H9 (cell line): ENCODE measurements at regions not wholly inside any gene's neighbourhood (a gene's known extent, or its start where the extent isn't known, plus 50 kb on each side); places are given as distances from the start of the nearest gene placed in this dataset.

Experiments used
- DNase-seq: peaks from one replicate; pipeline ENCODE4 v3.0.0-alpha.2; 2017
- H2AFZ ChIP-seq: one replicate; pipeline ENCODE4 v1.6.1; 2013; ENCODE audit warnings: mild to moderate bottlenecking, low read length, control low read depth, moderate library complexity
- H2AK5ac ChIP-seq: 2 replicates; pipeline ENCODE4 v1.6.1; 2013; ENCODE audit warnings: low read length, control low read depth, mixed read lengths; ENCODE audit not compliant: insufficient read length
- H2BK120ac ChIP-seq: one replicate; pipeline ENCODE4 v1.6.1; 2013; ENCODE audit warnings: low read depth, mild to moderate bottlenecking, low read length, control low read depth, inconsistent platforms; ENCODE audit not compliant: poor library complexity, severe bottlenecking
- H2BK12ac ChIP-seq: 2 replicates; pipeline ENCODE4 v1.6.1; 2013; ENCODE audit warnings: low read length, control low read depth, mixed read lengths, low read depth; ENCODE audit not compliant: insufficient read length
- H2BK15ac ChIP-seq: 2 replicates; pipeline ENCODE4 v1.6.1; 2013; ENCODE audit warnings: low read depth, low read length, control low read depth
- H2BK20ac ChIP-seq: one replicate; pipeline ENCODE4 v1.6.1; 2013; ENCODE audit warnings: low read depth, mild to moderate bottlenecking, low read length, control low read depth, inconsistent platforms; ENCODE audit not compliant: poor library complexity, severe bottlenecking
- H2BK5ac ChIP-seq: 2 replicates; pipeline ENCODE4 v1.6.1; 2013; ENCODE audit warnings: low read length, control low read depth, mixed read lengths; ENCODE audit not compliant: insufficient read length
- H3K14ac ChIP-seq: 2 replicates; pipeline ENCODE4 v1.6.1; 2013; ENCODE audit warnings: low read length, control low read depth; ENCODE audit not compliant: insufficient read depth
- H3K18ac ChIP-seq: 2 replicates; pipeline ENCODE4 v1.6.1; 2013; ENCODE audit warnings: low read depth, mild to moderate bottlenecking, mixed read lengths, low read length, control low read depth; ENCODE audit not compliant: insufficient read length
- H3K23ac ChIP-seq: 2 replicates; pipeline ENCODE4 v1.6.1; 2013; ENCODE audit warnings: low read length, control low read depth, mixed read lengths, low read depth; ENCODE audit not compliant: insufficient read length
- H3K23me2 ChIP-seq: 2 replicates; pipeline ENCODE4 v1.6.1; 2013; ENCODE audit warnings: low read depth, mild to moderate bottlenecking, mixed read lengths, low read length, control low read depth; ENCODE audit not compliant: insufficient read length, poor library complexity, severe bottlenecking
- H3K27ac ChIP-seq: 2 replicates; pipeline ENCODE4 v1.5.1; 2013; ENCODE audit warnings: low read length, control low read depth, mixed read lengths, low read depth; ENCODE audit not compliant: insufficient read length
- H3K27me3 ChIP-seq: 2 replicates; pipeline ENCODE4 v1.6.1; 2013; ENCODE audit warnings: low read length, control low read depth, inconsistent platforms; ENCODE audit not compliant: insufficient read depth
- H3K4ac ChIP-seq: 2 replicates; pipeline ENCODE4 v1.6.1; 2013; ENCODE audit warnings: low read depth, mild to moderate bottlenecking, control low read depth, inconsistent platforms, low read length, moderate library complexity
- H3K4me1 ChIP-seq: 2 replicates; pipeline ENCODE4 v1.6.1; 2013; ENCODE audit warnings: low read length, control low read depth, inconsistent platforms; ENCODE audit not compliant: insufficient read depth
- H3K4me2 ChIP-seq: 2 replicates; pipeline ENCODE4 v1.6.1; 2013; ENCODE audit warnings: low read length, control low read depth, mixed read lengths; ENCODE audit not compliant: insufficient read length, insufficient read depth
- H3K56ac ChIP-seq: 2 replicates; pipeline ENCODE4 v1.6.1; 2013; ENCODE audit warnings: low read depth, mild to moderate bottlenecking, mixed read lengths, low read length, control low read depth; ENCODE audit not compliant: insufficient read length
- H3K79me1 ChIP-seq: 2 replicates; pipeline ENCODE4 v1.6.1; 2013; ENCODE audit warnings: low read depth, mild to moderate bottlenecking, moderate library complexity, low read length, control low read depth, inconsistent platforms; ENCODE audit not compliant: insufficient read depth, poor library complexity, severe bottlenecking
- H3K79me2 ChIP-seq: 2 replicates; pipeline ENCODE4 v1.6.1; 2013; ENCODE audit warnings: low read length, control low read depth, inconsistent platforms; ENCODE audit not compliant: insufficient read depth
- H3K9ac ChIP-seq: 2 replicates; pipeline ENCODE4 v1.6.1; 2013; ENCODE audit warnings: low read length, control low read depth, mixed read lengths; ENCODE audit not compliant: insufficient read length; ENCODE audit errors: extremely low read depth
- H3K9me3 ChIP-seq: one replicate; pipeline ENCODE4 v1.6.1; 2013; ENCODE audit warnings: low read depth, low read length, inconsistent platforms; ENCODE audit not compliant: control insufficient read depth
- H3T11ph ChIP-seq: one replicate; pipeline ENCODE4 v1.6.1; 2013; ENCODE audit warnings: mild to moderate bottlenecking, low read length, control low read depth, inconsistent platforms
- H4K20me1 ChIP-seq: one replicate; pipeline ENCODE4 v1.6.1; 2013; ENCODE audit not compliant: control insufficient read depth, insufficient read length, insufficient read depth
- H4K5ac ChIP-seq: 2 replicates; pipeline ENCODE4 v1.6.1; 2013; ENCODE audit warnings: low read depth, mild to moderate bottlenecking, mixed read lengths, low read length, control low read depth; ENCODE audit not compliant: insufficient read length
- H4K8ac ChIP-seq: replicated peaks from 2 replicates; pipeline ENCODE4 v1.6.1; 2013; ENCODE audit warnings: low read length, control low read depth, mixed read lengths, low read depth; ENCODE audit not compliant: insufficient read length
- H4K91ac ChIP-seq: 2 replicates; pipeline ENCODE4 v1.6.1; 2013; ENCODE audit warnings: low read depth, mild to moderate bottlenecking, moderate library complexity, mixed read lengths, low read length, control low read depth; ENCODE audit not compliant: insufficient read length
- H3K27ac Mint-ChIP-seq, 3 experiments: 2 replicates in 2 of 3; 3 replicates in 1 of 3; pipeline ENCODE4 v1.8.0; 2020 to 2021; ENCODE audit warnings: mixed read lengths in 3 of 3, mild to moderate bottlenecking in 1 of 3, moderate library complexity in 1 of 3
- H3K27me3 Mint-ChIP-seq: 2 replicates; pipeline ENCODE4 v1.8.0; 2021; ENCODE audit warnings: low read depth, mild to moderate bottlenecking, moderate library complexity, mixed read lengths
- H3K36me3 Mint-ChIP-seq, 3 experiments: 2 replicates in 2 of 3; 3 replicates in 1 of 3; pipeline ENCODE4 v1.8.0; 2020 to 2021; ENCODE audit warnings: low read depth in 3 of 3, mixed read lengths in 3 of 3; ENCODE audit not compliant: insufficient read depth in 1 of 3
- H3K4me1 Mint-ChIP-seq, 2 experiments: 2 replicates each; pipeline ENCODE4 v1.8.0; 2020; ENCODE audit warnings: mixed read lengths in 2 of 2
- H3K4me3 Mint-ChIP-seq, 2 experiments: 2 replicates in 1 of 2; 3 replicates in 1 of 2; pipeline ENCODE4 v1.8.0; 2020 to 2021; ENCODE audit warnings: mild to moderate bottlenecking in 2 of 2, mixed read lengths in 2 of 2, moderate library complexity in 1 of 2
- H3K9me3 Mint-ChIP-seq, 2 experiments: 2 replicates in 1 of 2; 3 replicates in 1 of 2; pipeline ENCODE4 v1.8.0; 2020; ENCODE audit warnings: mild to moderate bottlenecking in 2 of 2, mixed read lengths in 2 of 2, moderate library complexity in 1 of 2
- WGBS: extraction: QIAGEN DNeasy Blood & Tissue Kit; methylation state at CpG from one replicate; pipeline ENCODE4 v1.1.7; 2013; ENCODE audit warnings: missing lambda C conversion rate, low lambda C conversion rate, mixed read lengths; ENCODE audit not compliant: insufficient read length; ENCODE audit errors: extremely low coverage; 5-methylcytosine and 5-hydroxymethylcytosine counted together
- TF ChIP-seq, protein P1 (sequence below): fragments of 200-600 bp; sonication (generic); conservative IDR thresholded peaks from 3 replicates; pipeline ENCODE4 v1.8.0; 2021; ENCODE audit warnings: antibody characterized with exemption, mild to moderate bottlenecking

DNA sequence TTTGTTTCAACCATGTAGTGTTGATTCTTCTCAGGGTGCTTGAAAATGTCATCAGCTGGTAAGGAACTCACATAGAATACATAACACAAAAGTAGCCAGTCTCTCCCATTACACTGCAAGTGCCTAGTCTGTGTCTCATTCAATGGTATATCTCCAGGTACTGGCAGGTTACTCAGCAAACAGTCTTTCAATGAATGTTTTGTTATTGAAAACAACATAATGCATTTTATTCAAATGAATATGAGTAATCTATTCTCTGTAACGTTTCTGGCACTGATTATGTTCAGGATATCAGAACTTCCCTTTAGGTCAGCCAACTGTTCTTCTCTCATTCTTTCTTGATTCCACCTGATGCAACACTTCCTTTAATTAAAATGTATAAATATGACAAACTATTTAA is 68.0 kb upstream of the SLITRK1 start:
- Histone ChIP-seq H2BK12ac (no peak overlapping the region), H3K27me3 (no peaks in the 10 kb centered on the region), H3K56ac (no peak overlapping the region), H2BK15ac (no peak overlapping the region), H3K79me2 (no peaks in the 10 kb centered on the region), H3K4ac (no peak overlapping the region), H2AK5ac (no peak overlapping the region), H3K23me2 (no peaks in the 10 kb centered on the region), H2BK5ac (no peak overlapping the region), H4K8ac (no peak overlapping the region), H2BK20ac (peak overlapping the region; percentile 6), H3K9ac (no peak overlapping the region), H2BK120ac (no peak overlapping the region), H2AFZ (no peak overlapping the region), H3K23ac (no peak overlapping the region), H3K14ac (no peak overlapping the region), H3K79me1 (no peaks in the 10 kb centered on the region), H3K9me3 (no peaks in the 10 kb centered on the region), H3T11ph (no peak overlapping the region), H4K20me1 (no peaks in the 10 kb centered on the region), H3K4me1 (no peaks in the 10 kb centered on the region), H4K5ac (no peak overlapping the region), H3K4me2 (no peak overlapping the region), H3K27ac (no peak overlapping the region), H3K18ac (no peak overlapping the region), H4K91ac (no peak overlapping the region)
- Mint-ChIP-seq H3K9me3 (no peaks in the 10 kb centered on the region), H3K4me1 (peaks cover 4 to 11% of the 10 kb centered on the region in 2 experiments; a peak in 2 of 4 replicates), H3K4me3 (no peak overlapping the region), H3K36me3 (no peaks in the 10 kb centered on the region), H3K27ac (no peak overlapping the region), H3K27me3 (no peaks in the 10 kb centered on the region)
- WGBS = no CpG with 5 or more reads among the region's 1 CpG
- TF ChIP-seq, protein P1, sequence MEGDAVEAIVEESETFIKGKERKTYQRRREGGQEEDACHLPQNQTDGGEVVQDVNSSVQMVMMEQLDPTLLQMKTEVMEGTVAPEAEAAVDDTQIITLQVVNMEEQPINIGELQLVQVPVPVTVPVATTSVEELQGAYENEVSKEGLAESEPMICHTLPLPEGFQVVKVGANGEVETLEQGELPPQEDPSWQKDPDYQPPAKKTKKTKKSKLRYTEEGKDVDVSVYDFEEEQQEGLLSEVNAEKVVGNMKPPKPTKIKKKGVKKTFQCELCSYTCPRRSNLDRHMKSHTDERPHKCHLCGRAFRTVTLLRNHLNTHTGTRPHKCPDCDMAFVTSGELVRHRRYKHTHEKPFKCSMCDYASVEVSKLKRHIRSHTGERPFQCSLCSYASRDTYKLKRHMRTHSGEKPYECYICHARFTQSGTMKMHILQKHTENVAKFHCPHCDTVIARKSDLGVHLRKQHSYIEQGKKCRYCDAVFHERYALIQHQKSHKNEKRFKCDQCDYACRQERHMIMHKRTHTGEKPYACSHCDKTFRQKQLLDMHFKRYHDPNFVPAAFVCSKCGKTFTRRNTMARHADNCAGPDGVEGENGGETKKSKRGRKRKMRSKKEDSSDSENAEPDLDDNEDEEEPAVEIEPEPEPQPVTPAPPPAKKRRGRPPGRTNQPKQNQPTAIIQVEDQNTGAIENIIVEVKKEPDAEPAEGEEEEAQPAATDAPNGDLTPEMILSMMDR = no peak
- no peak for DNase-seq
